Upper lobe of left lung (tissue), 4 donors: ENCODE measurements at regions not wholly inside any gene's neighbourhood (a gene's known extent, or its start where the extent isn't known, plus 50 kb on each side); places are given as distances from the start of the nearest gene placed in this dataset.

Experiments
- EP300 ChIP-seq, 4 donors: sonication (generic); formaldehyde crosslinking; IDR thresholded peaks; one replicate each; pipeline ENCODE4 v1.5.1; 2017; ENCODE audit warnings: antibody characterized with exemption in 4 of 4, control low read depth in 2 of 4
- TF ChIP-seq, protein P1 (sequence below), 6 experiments: fragments of 450-650 bp in 4 of 6; fragments of 200-600 bp in 2 of 6; sonication (generic) in 2 of 6; IDR thresholded peaks; one replicate each; pipeline ENCODE4 v1.5.1; 2016 to 2019; ENCODE audit warnings: antibody characterized with exemption in 6 of 6

DNA sequence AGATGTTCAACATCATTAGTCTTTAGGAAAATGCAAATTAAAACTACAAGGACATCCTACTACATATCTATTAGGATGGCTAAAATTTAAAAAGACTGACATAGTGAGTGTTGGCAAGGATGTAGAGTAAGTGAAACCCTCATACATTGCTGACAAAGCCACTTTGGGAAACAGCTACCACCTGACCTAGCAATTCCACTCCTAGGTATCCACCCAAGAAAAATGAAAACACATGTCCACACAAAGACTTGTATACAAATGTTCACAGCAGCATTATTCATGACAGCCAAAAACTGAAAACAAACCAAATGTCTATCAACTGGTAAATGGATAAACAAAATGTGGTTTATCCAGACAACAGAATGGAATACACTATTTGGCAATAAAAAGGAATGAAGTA is 51.7 kb upstream of the DOCK9 start:
- TF ChIP-seq, protein P1, sequence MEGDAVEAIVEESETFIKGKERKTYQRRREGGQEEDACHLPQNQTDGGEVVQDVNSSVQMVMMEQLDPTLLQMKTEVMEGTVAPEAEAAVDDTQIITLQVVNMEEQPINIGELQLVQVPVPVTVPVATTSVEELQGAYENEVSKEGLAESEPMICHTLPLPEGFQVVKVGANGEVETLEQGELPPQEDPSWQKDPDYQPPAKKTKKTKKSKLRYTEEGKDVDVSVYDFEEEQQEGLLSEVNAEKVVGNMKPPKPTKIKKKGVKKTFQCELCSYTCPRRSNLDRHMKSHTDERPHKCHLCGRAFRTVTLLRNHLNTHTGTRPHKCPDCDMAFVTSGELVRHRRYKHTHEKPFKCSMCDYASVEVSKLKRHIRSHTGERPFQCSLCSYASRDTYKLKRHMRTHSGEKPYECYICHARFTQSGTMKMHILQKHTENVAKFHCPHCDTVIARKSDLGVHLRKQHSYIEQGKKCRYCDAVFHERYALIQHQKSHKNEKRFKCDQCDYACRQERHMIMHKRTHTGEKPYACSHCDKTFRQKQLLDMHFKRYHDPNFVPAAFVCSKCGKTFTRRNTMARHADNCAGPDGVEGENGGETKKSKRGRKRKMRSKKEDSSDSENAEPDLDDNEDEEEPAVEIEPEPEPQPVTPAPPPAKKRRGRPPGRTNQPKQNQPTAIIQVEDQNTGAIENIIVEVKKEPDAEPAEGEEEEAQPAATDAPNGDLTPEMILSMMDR (IDR thresholded peaks at IDR 0.05) = no peak
- TF ChIP-seq EP300 (IDR thresholded peaks at IDR 0.05) = no peak
